HepG2 (cell line): ENCODE measurements at regions not wholly inside any gene's neighbourhood (a gene's known extent, or its start where the extent isn't known, plus 50 kb on each side); places are given as distances from the start of the nearest gene placed in this dataset.

Source experiments
- ATF2 ChIP-seq: sonication (generic); formaldehyde crosslinking; IDR thresholded peaks from 2 replicates; pipeline ENCODE4 v1.4.0; 2020; ENCODE audit warnings: missing genetic modification reagents
- ATM ChIP-seq: fragments of 450-650 bp; IDR thresholded peaks from 2 replicates; pipeline ENCODE4 v1.7.1; 2017; ENCODE audit warnings: mild to moderate bottlenecking, borderline replicate concordance
- BRCA1 ChIP-seq: sonication (generic); formaldehyde crosslinking; IDR thresholded peaks from 2 replicates; pipeline ENCODE4 v1.4.0; 2020; ENCODE audit warnings: missing genetic modification reagents
- CEBPB ChIP-seq: IDR thresholded peaks from 2 replicates; pipeline ENCODE4 v1.6.1; 2011; ENCODE audit warnings: low read depth, low read length, improper control_type of control experiment, borderline replicate concordance
- ELF3 ChIP-seq: IDR thresholded peaks from 2 replicates; pipeline ENCODE4 v1.6.1; 2016; ENCODE audit warnings: missing genetic modification reagents, missing compliant biosample characterization
- ELF4 ChIP-seq: sonication (generic); formaldehyde crosslinking; IDR thresholded peaks from 2 replicates; pipeline ENCODE4 v1.5.0; 2020; ENCODE audit warnings: missing genetic modification reagents, mild to moderate bottlenecking, moderate library complexity, borderline replicate concordance
- HBP1 ChIP-seq: IDR thresholded peaks from 2 replicates; pipeline ENCODE4 v1.6.1; 2016; ENCODE audit warnings: low read depth, control low read depth
- HHEX ChIP-seq: IDR thresholded peaks from 2 replicates; pipeline ENCODE4 v1.6.1; 2016; ENCODE audit warnings: control low read depth
- HMG20A ChIP-seq: IDR thresholded peaks from 2 replicates; pipeline ENCODE4 v1.6.1; 2016; ENCODE audit warnings: borderline replicate concordance
- HNF4A ChIP-seq: sonication (generic); formaldehyde crosslinking; IDR thresholded peaks from 2 replicates; pipeline ENCODE4 v1.4.0; 2020; ENCODE audit warnings: missing genetic modification reagents
- HOMEZ ChIP-seq: IDR thresholded peaks from 2 replicates; pipeline ENCODE4 v1.6.1; 2016; ENCODE audit warnings: low read depth
- KDM4B ChIP-seq: sonication (generic); formaldehyde crosslinking; IDR thresholded peaks from 2 replicates; pipeline ENCODE4 v1.4.0; 2020; ENCODE audit warnings: missing genetic modification reagents
- LCORL ChIP-seq, 2 experiments: fragments of 450-650 bp in 1 of 2; sonication (generic) in 1 of 2; formaldehyde crosslinking in 1 of 2; IDR thresholded peaks; 2 replicates each; pipeline versions ENCODE4 v1.5.0 to v1.6.1; 2017 to 2020; ENCODE audit warnings: antibody characterized with exemption in 1 of 2, missing genetic modification reagents in 1 of 2
- MED1 ChIP-seq: sonication (generic); formaldehyde crosslinking; IDR thresholded peaks from 2 replicates; pipeline ENCODE4 v1.4.0; 2020; ENCODE audit warnings: missing genetic modification reagents
- NR2F2 ChIP-seq: IDR thresholded peaks from 2 replicates; pipeline ENCODE4 v1.6.1; 2012; ENCODE audit warnings: low read depth, inconsistent platforms, borderline replicate concordance
- RFX1 ChIP-seq: fragments of 450-650 bp; IDR thresholded peaks from 2 replicates; pipeline ENCODE4 v1.6.1; 2017
- SAP130 ChIP-seq: IDR thresholded peaks from 2 replicates; pipeline ENCODE4 v1.6.1; 2016; ENCODE audit warnings: low read depth
- SMYD3 ChIP-seq: sonication (generic); formaldehyde crosslinking; IDR thresholded peaks from 2 replicates; pipeline ENCODE4 v1.8.1; 2023; ENCODE audit warnings: mild to moderate bottlenecking, missing genetic modification reagents
- THAP11 ChIP-seq: IDR thresholded peaks from 2 replicates; pipeline ENCODE4 v1.6.1; 2016; ENCODE audit warnings: missing biosample characterization, missing genetic modification reagents
- XRCC5 ChIP-seq: fragments of 200-400 bp; formaldehyde crosslinking; optimal IDR thresholded peaks from 2 replicates; pipeline ENCODE3; 2017; ENCODE audit warnings: mild to moderate bottlenecking, low read length
- ZBTB42 ChIP-seq: sonication (generic); formaldehyde crosslinking; IDR thresholded peaks from 2 replicates; pipeline ENCODE4 v1.5.0; 2020; ENCODE audit warnings: mild to moderate bottlenecking, missing genetic modification reagents
- ZFP82 ChIP-seq: sonication (generic); formaldehyde crosslinking; IDR thresholded peaks from 2 replicates; pipeline ENCODE4 v1.5.1; 2020; ENCODE audit warnings: mild to moderate bottlenecking, missing genetic modification reagents, borderline replicate concordance
- ZNF503 ChIP-seq: sonication (generic); formaldehyde crosslinking; IDR thresholded peaks from 2 replicates; pipeline ENCODE4 v1.4.0; 2020; ENCODE audit warnings: missing genetic modification reagents
- ZNF790 ChIP-seq: sonication (generic); formaldehyde crosslinking; IDR thresholded peaks from 2 replicates; pipeline ENCODE4 v1.8.0; 2022; ENCODE audit warnings: missing genetic modification reagents, mild to moderate bottlenecking, borderline replicate concordance

GRCh38 chr18:69349912-69350597 lies 50.6 kb upstream of the DOK6 start (continued):
- TF ChIP-seq XRCC5 = no peak
- peak; percentile 55 for TF ChIP-seq SAP130 (CRISPR knock-in tag)
- TF ChIP-seq BRCA1 (CRISPR knock-in tag) = no peak
- TF ChIP-seq HOMEZ (CRISPR knock-in tag) = peak; percentile 46; the same call in 1 of the 2 replicates
- peak; percentile 87 for TF ChIP-seq LCORL (IDR thresholded peaks at IDR 0.05)
- no peak for TF ChIP-seq LCORL (CRISPR knock-in tag; IDR thresholded peaks at IDR 0.05)
- no peak for TF ChIP-seq ZNF790 (CRISPR knock-in tag)
- 0 out of 2 replicates have a peak, but pooled peaks have one; percentile 29 for TF ChIP-seq SMYD3 (CRISPR knock-in tag)
- no peak for TF ChIP-seq KDM4B
- no peak for TF ChIP-seq ZBTB42
- 0 out of 2 replicates have a peak, but pooled peaks have one; percentile 35 for TF ChIP-seq THAP11
- TF ChIP-seq HMG20A (CRISPR knock-in tag) = peak; percentile 44; the same call in 1 of the 2 replicates
- peak; percentile 65; the same call in 1 of the 2 replicates for TF ChIP-seq NR2F2
- 0 out of 2 replicates have a peak, but pooled peaks have one; percentile 8 for TF ChIP-seq HBP1 (CRISPR knock-in tag)
- peak; percentile 74 for TF ChIP-seq MED1 (CRISPR knock-in tag)
- TF ChIP-seq ATM = peak; percentile 88
- peak; percentile 45; the same call in 1 of the 2 replicates for TF ChIP-seq ZNF503 (CRISPR knock-in tag)
- TF ChIP-seq HHEX (CRISPR knock-in tag) = peak; percentile 68
- 0 out of 2 replicates have a peak, but pooled peaks have one; percentile 41 for TF ChIP-seq ELF3 (CRISPR knock-in tag)
- TF ChIP-seq ATF2 (CRISPR knock-in tag) = 0 out of 2 replicates have a peak, but pooled peaks have one; percentile 49
- TF ChIP-seq CEBPB = peak; percentile 76; the same call in 1 of the 2 replicates
- peak; percentile 54 for TF ChIP-seq HNF4A (CRISPR knock-in tag)
- 0 out of 2 replicates have a peak, but pooled peaks have one; percentile 30 for TF ChIP-seq ELF4 (CRISPR knock-in tag)
- TF ChIP-seq ZFP82 (CRISPR knock-in tag) = no peak
- TF ChIP-seq RFX1 = no peak
